H7 (cell line): ENCODE measurements at regions not wholly inside any gene's neighbourhood (a gene's known extent, or its start where the extent isn't known, plus 50 kb on each side); places are given as distances from the start of the nearest gene placed in this dataset.
"Not testable (repeated sequence)": the region's sequence is repeated elsewhere in the genome, so short reads cannot be mapped to it uniquely, and the experiment has no call there.

Experiments
- DNase-seq: peaks from one replicate; pipeline ENCODE4 v3.0.0; 2012
- H3K27me3 ChIP-seq: 2 replicates; pipeline ENCODE4 v1.6.0; 2011; ENCODE audit warnings: mild to moderate bottlenecking, low read length; ENCODE audit not compliant: control insufficient read depth, insufficient read depth
- H3K36me3 ChIP-seq: replicated peaks from 2 replicates; pipeline ENCODE4 v1.5.1; 2011; ENCODE audit warnings: low read length; ENCODE audit not compliant: control insufficient read depth, insufficient read depth
- H3K4me3 ChIP-seq: 2 replicates; pipeline ENCODE4 v1.5.1; 2011; ENCODE audit warnings: low read depth, mild to moderate bottlenecking, control low read depth, low read length, moderate library complexity; ENCODE audit not compliant: insufficient read depth

GRCh38 chr2:142525720-142526119 lies 351.7 kb upstream of the KYNU start:
- H3K36me3 ChIP-seq, result no peaks in the 10 kb centered on the region
- DNase-seq, result no peak
- H3K4me3 ChIP-seq, result no peak overlapping the region
- H3K27me3 ChIP-seq, result no peaks in the 10 kb centered on the region

DNA sequence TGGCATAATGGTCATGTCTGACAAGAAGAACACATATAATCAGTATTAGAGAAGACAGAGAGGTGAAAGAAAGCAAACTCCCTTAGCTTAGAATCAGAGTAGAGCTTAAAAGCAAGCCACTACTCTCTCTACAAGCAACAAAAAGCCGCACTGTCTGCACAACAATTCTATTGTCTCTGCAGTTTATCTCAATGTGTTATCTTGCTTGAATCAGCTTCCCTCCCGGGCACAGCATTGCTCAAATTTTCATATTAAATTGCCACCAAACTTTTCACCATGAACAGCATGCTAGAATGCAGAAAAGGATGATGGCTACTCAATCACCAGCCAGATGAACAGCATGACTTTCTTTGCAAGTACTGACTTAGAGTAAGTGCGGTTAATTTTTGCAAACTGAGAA lies 356.0 kb upstream of the KYNU start:
- Histone ChIP-seq H3K27me3 (no peaks in the 10 kb centered on the region), H3K36me3 (no peaks in the 10 kb centered on the region), H3K4me3 (no peak overlapping the region)
- no peak for DNase-seq

- Histone ChIP-seq H3K4me3 (no peak overlapping the region), H3K27me3 (no peaks in the 10 kb centered on the region), H3K36me3 (no peaks in the 10 kb centered on the region)
- DNase-seq, result no peak
Observed at GRCh38 chr2:142515493-142515892, 362.0 kb upstream of the KYNU start.

- Histone ChIP-seq H3K27me3 (no peaks in the 10 kb centered on the region), H3K36me3 (no peaks in the 10 kb centered on the region), H3K4me3 (no peak overlapping the region)
- no peak for DNase-seq
Observed at GRCh38 chr2:142509401-142509800, 368.1 kb upstream of the KYNU start.

DNA sequence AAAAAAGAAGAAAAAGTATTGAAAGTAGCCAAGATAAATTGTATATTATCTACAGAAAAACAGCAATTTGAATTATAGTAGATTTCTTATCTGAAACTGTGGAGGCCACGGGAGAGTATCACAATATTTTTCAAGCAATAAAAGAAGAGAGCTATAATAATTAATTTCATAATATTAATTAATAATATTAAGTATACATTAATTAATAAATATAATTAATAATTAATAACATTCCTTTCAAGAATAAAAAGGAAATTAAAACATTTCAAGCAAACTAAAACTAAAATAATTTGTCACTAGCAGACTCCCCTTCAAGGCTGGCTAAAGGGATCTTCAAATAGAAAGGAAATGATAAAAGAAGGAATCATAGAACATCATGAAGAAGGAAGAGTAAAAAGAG lies 372.7 kb upstream of the KYNU start:
- no peak for DNase-seq
- no peak overlapping the region for H3K4me3 ChIP-seq
- H3K27me3 ChIP-seq, result no peaks in the 10 kb centered on the region
- no peaks in the 10 kb centered on the region for H3K36me3 ChIP-seq

DNA sequence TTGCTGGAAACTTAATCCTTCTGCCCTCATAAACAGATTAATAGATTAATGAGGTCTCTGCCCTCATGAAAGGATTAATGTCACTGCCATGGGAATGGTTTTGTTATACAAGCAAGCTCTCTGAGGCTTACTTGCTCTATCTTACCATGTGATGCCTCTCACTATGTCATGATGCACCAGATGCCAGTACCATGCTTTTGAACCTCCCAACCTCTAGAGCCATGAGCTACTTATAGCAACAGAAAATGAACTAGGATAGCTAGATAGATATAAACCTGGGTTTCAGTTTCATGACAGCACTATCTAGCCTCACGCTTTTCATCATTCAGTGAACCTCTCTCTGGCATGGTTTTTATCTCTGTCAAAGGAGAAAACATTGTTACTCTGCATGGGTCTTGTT lies 371.6 kb upstream of the LRP1B start:
- H3K27me3 ChIP-seq, result no peaks in the 10 kb centered on the region
- no peaks in the 10 kb centered on the region for H3K36me3 ChIP-seq
- no peak overlapping the region for H3K4me3 ChIP-seq
- DNase-seq, result no peak

- no peaks in the 10 kb centered on the region for H3K27me3 ChIP-seq
- no peaks in the 10 kb centered on the region for H3K36me3 ChIP-seq
- no peak for DNase-seq
- no peak overlapping the region for H3K4me3 ChIP-seq
Observed at GRCh38 chr2:142495141-142495540, 364.3 kb upstream of the LRP1B start.

DNA sequence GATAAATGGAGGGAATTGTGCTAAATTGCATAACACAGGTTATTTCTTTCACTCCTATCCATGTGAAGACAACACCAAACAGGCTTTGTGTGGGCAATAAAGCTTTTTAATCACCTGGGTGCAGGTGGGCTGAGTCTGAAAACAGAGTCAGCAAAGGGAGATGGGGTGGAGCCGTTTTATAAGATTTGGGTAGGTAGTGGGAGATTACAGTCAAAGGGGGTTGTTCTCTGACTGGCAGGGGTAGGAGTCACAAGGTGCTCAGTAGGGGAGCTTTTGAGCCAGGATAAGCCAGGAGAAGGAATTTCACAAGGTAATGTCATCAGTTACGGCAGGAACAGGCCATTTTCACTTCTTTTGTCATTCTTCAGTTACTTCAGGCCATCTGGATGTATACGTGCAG lies 358.8 kb upstream of the LRP1B start:
- H3K27me3 ChIP-seq, H3K4me3 ChIP-seq, DNase-seq, H3K36me3 ChIP-seq: not testable (repeated sequence)

GRCh38 chr2:142484111-142484510 lies 353.3 kb upstream of the LRP1B start:
- no peak overlapping the region for H3K4me3 ChIP-seq
- no peaks in the 10 kb centered on the region for H3K27me3 ChIP-seq
- H3K36me3 ChIP-seq, result no peaks in the 10 kb centered on the region
- no peak for DNase-seq

DNA sequence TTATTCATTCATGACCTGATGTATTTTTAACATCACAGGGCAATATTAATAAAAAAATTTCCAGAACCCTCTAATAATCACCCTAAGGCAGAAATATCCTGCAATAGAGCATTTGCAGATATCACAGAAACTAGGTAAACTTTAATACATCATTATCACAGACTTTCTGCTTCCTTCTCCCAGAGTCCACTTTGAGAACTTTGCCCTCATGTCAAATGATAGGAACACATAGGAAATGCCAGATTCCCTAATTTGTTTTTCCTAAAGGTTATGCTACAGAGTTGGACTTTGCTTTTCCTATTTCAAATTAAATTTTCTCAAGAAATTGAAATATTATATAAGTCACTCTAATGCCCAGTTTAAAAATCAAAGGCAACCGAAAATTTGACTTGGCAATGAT lies 352.8 kb upstream of the LRP1B start:
- H3K27me3 ChIP-seq, result no peaks in the 10 kb centered on the region
- no peak overlapping the region for H3K4me3 ChIP-seq
- DNase-seq, result no peak
- H3K36me3 ChIP-seq, result no peaks in the 10 kb centered on the region

DNA sequence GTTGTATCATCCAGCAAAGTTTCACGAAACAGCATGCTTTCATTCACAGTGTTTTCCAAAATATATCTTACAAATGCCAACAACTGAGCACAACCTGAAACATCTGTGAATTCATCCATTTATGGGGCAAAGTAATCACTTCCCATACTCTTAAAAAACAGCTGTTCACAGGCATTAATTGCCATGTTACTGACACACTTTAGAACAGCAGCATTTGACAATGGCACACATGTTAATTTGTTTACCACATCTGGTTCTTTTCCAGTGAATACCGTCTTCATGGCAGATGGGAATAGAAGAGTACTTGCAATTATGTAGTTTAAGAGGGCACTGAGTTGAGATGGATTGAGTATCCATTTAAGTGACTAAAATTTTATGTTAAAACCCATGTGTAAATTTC lies 347.4 kb upstream of the LRP1B start:
- Histone ChIP-seq H3K4me3 (no peak overlapping the region), H3K27me3 (no peaks in the 10 kb centered on the region), H3K36me3 (no peaks in the 10 kb centered on the region)

DNA sequence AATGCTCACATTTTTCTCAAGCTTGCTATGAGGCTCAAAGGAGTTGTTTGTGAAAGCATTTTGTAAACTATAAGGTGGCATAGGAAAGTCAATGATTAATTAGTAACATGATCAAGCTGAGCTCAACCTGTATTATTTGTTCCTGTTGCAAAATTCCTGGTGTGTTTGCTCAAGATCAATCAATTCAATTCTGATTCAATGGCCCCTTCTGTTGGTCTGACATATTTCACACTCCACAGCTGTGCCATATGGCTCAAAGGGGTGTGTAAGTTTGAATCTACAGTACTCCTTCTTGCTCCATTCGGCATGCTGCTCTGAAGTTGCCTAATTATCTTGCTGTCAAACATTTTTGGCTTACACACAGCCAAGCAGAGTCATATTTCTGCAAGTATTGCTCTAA lies 341.6 kb upstream of the LRP1B start:
- no peaks in the 10 kb centered on the region for H3K36me3 ChIP-seq
- DNase-seq, result no peak
- no peak overlapping the region for H3K4me3 ChIP-seq

More for the DNA sequence above, 347.4 kb upstream of the LRP1B start:
- no peak for DNase-seq

DNA sequence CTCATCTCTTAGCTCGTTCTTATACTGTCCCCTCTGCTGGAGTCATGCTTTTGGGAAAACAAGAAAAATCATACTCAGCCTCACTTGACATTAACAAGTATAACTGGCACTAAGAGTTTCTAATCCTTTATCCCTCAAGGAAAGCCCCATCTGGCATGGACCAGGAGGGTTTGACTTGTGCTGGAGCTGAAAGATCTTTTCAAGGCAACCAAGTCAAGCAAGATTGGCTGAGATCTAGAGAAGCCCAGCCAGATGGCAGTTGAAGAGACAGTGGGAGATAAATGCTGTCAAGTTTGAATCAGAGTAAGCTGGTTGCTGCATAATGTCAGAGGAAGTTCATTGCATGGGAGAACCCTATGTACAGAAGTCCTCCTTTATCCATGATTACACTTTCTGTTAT lies 336.5 kb upstream of the LRP1B start:
- Histone ChIP-seq H3K4me3 (no peak overlapping the region), H3K27me3 (no peaks in the 10 kb centered on the region), H3K36me3 (no peaks in the 10 kb centered on the region)
- DNase-seq, result no peak

More for the DNA sequence above, 341.6 kb upstream of the LRP1B start:
- no peaks in the 10 kb centered on the region for H3K27me3 ChIP-seq

- Histone ChIP-seq H3K27me3 (no peaks in the 10 kb centered on the region), H3K36me3 (no peaks in the 10 kb centered on the region), H3K4me3 (no peak overlapping the region)
- no peak for DNase-seq
Observed at GRCh38 chr2:142463047-142463446, 332.2 kb upstream of the LRP1B start.

DNA sequence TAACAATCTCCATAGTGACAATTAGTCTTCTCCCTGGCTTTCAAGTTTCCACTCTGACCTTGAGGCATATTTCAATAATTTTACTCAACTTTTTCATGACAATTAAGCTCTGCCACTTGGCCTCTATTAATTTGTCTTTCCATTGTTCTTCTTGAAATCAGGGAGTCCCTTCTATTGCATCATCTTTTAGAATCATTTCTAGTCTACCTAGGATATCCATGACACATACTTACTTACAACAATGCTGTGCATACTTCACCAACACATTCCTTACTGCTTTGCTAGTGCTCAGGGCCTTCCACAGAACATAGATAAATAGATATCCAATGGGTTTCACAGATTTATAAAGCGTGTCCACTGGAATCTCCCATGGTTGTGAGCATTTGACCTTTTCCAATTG lies 331.5 kb upstream of the LRP1B start:
- Histone ChIP-seq H3K4me3 (no peak overlapping the region), H3K27me3 (no peaks in the 10 kb centered on the region), H3K36me3 (no peaks in the 10 kb centered on the region)
- no peak for DNase-seq

DNA sequence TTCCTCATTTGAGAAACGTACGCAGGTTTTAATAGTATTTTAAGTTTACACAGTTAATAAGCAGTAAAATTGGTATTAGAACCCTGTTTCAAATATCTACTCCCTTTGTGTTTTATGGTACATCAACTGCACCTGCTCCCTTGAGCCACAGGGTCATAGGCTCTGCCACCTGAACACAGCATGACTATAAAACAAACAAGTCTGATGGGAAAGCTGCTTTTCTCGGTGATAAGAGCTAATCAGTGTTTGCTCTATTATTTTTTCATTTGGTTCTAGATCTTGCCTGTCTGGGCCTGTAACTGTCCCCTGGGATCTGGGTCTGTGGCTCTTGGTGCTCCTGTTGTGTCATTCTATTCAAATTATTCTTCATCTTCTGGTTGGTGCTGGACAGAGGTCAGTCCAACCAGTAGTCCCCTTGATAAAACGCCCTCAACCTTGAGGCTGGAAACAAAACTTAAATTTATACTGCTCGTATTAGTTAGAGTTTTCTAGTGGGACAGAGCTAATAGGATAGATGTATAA lies 314.8 kb upstream of the LRP1B start:
- H3K36me3 ChIP-seq, result no peaks in the 10 kb centered on the region

More for the DNA sequence above, 314.8 kb upstream of the LRP1B start:
- no peak overlapping the region for H3K4me3 ChIP-seq
- no peak for DNase-seq
- H3K27me3 ChIP-seq, result no peaks in the 10 kb centered on the region
